ENCODE measurements at regions not wholly inside any gene's neighbourhood (a gene's known extent, or its start where the extent isn't known, plus 50 kb on each side); places are given as distances from the start of the nearest gene placed in this dataset.

DNA sequence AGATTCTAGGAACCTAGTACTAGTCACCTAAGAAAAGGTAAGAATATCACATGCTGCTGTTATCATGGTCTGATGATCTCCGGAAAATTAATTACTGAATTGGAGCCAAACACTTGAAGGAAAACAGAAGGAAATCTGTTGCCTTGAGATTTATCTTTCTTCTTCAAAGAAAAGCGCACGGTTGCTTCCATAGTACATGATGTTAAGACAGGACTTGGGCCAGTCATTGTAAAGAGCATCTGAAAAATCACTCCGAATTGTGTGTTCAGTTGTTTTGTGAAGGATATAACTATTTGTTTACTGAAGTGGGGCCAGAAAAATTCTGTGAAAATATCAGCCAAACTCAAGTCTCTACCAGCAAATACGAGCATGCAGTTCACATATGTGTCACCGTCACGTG is 134.9 kb upstream of the FOXN3 start:
- TF ChIP-seq, protein P1, sequence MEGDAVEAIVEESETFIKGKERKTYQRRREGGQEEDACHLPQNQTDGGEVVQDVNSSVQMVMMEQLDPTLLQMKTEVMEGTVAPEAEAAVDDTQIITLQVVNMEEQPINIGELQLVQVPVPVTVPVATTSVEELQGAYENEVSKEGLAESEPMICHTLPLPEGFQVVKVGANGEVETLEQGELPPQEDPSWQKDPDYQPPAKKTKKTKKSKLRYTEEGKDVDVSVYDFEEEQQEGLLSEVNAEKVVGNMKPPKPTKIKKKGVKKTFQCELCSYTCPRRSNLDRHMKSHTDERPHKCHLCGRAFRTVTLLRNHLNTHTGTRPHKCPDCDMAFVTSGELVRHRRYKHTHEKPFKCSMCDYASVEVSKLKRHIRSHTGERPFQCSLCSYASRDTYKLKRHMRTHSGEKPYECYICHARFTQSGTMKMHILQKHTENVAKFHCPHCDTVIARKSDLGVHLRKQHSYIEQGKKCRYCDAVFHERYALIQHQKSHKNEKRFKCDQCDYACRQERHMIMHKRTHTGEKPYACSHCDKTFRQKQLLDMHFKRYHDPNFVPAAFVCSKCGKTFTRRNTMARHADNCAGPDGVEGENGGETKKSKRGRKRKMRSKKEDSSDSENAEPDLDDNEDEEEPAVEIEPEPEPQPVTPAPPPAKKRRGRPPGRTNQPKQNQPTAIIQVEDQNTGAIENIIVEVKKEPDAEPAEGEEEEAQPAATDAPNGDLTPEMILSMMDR (IDR thresholded peaks at IDR 0.05): no peak
- no peak for TF ChIP-seq ZFX (IDR thresholded peaks at IDR 0.05; ENCODE audit: borderline replicate concordance)
